ENCODE measurements at regions not wholly inside any gene's neighbourhood (a gene's known extent, or its start where the extent isn't known, plus 50 kb on each side); places are given as distances from the start of the nearest gene placed in this dataset.

DNA sequence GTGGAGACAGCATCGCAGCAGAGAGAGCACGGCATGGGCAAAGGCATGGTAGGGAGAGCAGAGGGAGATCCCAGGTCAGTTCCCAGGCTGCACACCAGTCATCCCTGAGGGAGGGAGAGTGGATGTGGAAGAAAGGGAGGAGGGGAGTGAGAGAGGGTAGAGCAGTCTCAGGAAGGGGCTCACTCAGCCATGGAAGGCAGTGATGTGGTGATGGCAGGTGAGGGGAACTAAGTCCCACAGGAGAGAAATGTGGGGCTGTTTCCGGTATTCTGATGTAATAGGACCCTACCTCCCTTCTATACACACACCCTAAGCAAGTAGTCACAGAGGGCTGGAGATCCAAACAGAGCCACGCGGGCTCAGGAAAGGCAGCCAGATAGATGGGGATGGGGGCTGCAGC is 500.3 kb upstream of the CDH11 start:
- dilution Hi-C loops (cut with HindIII; ENCODE audit: low sequenced_read_pairs, unreplicated experiment) (no loop called here), in situ Hi-C loops (cut with MboI; ENCODE audit: low sequenced_read_pairs) (no loop called here), intact Hi-C loops (cut with micrococcal nuclease) (no loop called here)
- Histone ChIP-seq H2BK20ac (ENCODE audit: low read depth, low read length) (no peak overlapping the region), H3K4me2 (ENCODE audit: low read depth, low read length) (no peak overlapping the region), H2BK120ac (ENCODE audit: low read depth, low read length) (no peak overlapping the region), H3K9me3 (ENCODE audit: control insufficient read depth, insufficient read depth, low read length) (no peaks in the 10 kb centered on the region), H2BK15ac (ENCODE audit: low read depth, low read length) (no peak overlapping the region), H3K79me1 (ENCODE audit: low read depth in 1 of 2, low read length in 2 of 2) (no peaks in the 10 kb centered on the region), H3K23ac (ENCODE audit: low read depth, low read length) (no peak overlapping the region), H2BK5ac (ENCODE audit: low read depth, low read length, poor library complexity, severe bottlenecking) (no peak overlapping the region), H3K18ac (ENCODE audit: low read depth, low read length) (no peak overlapping the region), H2AFZ (replicated peaks; ENCODE audit: low read length, poor library complexity) (no peak overlapping the region), H4K20me1 (ENCODE audit: insufficient read depth, low read length) (no peaks in the 10 kb centered on the region), H2AK9ac (replicated peaks; ENCODE audit: low read depth, low read length, poor library complexity) (no peak overlapping the region), H3K27me3 (ENCODE audit: control insufficient read depth, insufficient read depth, low read length) (peaks cover 5% of the 10 kb centered on the region), H2AK5ac (ENCODE audit: low read depth, low read length) (no peak overlapping the region), H3K56ac (ENCODE audit: extremely low read depth, insufficient read depth, low read length) (no peak overlapping the region), H3K36me3 (ENCODE audit: control insufficient read depth, insufficient read depth, low read length) (no peaks in the 10 kb centered on the region), H3K9me1 (ENCODE audit: insufficient read depth, low read length) (no peaks in the 10 kb centered on the region; the same call in 1 of the 2 replicates), H4K91ac (ENCODE audit: insufficient read depth, low read depth, low read length) (no peak overlapping the region), H3K27ac (ENCODE audit: insufficient read depth, low read length) (no peak overlapping the region), H3K4me1 (ENCODE audit: control insufficient read depth, insufficient read depth, low read length) (peaks cover 2% of the 10 kb centered on the region; the same call in 1 of the 2 replicates), H3K14ac (replicated peaks; ENCODE audit: low read depth, low read length) (no peak overlapping the region), H3K4ac (ENCODE audit: low read depth, low read length) (no peak overlapping the region), H3K9ac (ENCODE audit: low read depth, low read length) (no peak overlapping the region), H3K4me3 (ENCODE audit: insufficient read depth, low read depth, low read length) (no peak overlapping the region), H4K8ac (ENCODE audit: low read depth in 2 of 2, low read length in 2 of 2) (no peak overlapping the region), H4K5ac (ENCODE audit: low read depth, low read length) (no peak overlapping the region)
- ChIA-PET CTCF (no interaction called here), POLR2A (ENCODE audit: unreplicated experiment) (no interaction called here)
- DNase-seq (no peak), ATAC-seq (ENCODE audit: low read depth) (no peak)
- 69% methylated on average over 2 of the region's 5 CpGs; no CpG with 5 or more reads in 1 of the 2 experiments for WGBS, 2 experiments (ENCODE audit: extremely low coverage in 2 of 2, insufficient read length in 1 of 2)
- TF ChIP-seq, protein P1, sequence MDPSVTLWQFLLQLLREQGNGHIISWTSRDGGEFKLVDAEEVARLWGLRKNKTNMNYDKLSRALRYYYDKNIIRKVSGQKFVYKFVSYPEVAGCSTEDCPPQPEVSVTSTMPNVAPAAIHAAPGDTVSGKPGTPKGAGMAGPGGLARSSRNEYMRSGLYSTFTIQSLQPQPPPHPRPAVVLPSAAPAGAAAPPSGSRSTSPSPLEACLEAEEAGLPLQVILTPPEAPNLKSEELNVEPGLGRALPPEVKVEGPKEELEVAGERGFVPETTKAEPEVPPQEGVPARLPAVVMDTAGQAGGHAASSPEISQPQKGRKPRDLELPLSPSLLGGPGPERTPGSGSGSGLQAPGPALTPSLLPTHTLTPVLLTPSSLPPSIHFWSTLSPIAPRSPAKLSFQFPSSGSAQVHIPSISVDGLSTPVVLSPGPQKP (IDR thresholded peaks at IDR 0.05; ENCODE audit: borderline replicate concordance, low read depth, low read length), result no peak
- BruUV-seq (replicated peaks), result no TSS peak
